ENCODE measurements at regions not wholly inside any gene's neighbourhood (a gene's known extent, or its start where the extent isn't known, plus 50 kb on each side); places are given as distances from the start of the nearest gene placed in this dataset.
A peak's percentile ranks its signal among the peaks of the same experiment; 100 is the strongest.
"Not testable (repeated sequence)": the region's sequence is repeated elsewhere in the genome, so short reads cannot be mapped to it uniquely, and the experiment has no call there.

DNA sequence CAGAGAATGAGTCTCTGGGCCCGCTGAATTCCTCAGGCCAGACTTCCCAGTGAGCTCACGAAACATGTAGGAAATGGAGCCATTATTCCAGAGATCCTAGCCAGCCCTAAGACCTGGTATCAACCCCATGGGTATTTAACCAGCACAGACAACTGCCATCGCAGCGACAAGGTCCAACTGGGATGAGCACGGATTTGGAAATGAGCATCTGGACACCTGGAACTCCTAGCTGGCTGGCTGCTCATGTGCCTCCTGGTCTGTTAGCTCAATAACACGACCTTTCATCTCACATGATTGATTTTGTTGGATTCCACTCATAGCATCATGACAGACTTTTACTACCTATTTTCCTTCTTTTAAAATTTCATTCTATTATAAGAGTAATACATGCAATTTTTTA is 51.0 kb downstream of the POU3F3 start:
- no peak for DNase-seq (ENCODE audit: extremely low read depth, low read depth)

DNA sequence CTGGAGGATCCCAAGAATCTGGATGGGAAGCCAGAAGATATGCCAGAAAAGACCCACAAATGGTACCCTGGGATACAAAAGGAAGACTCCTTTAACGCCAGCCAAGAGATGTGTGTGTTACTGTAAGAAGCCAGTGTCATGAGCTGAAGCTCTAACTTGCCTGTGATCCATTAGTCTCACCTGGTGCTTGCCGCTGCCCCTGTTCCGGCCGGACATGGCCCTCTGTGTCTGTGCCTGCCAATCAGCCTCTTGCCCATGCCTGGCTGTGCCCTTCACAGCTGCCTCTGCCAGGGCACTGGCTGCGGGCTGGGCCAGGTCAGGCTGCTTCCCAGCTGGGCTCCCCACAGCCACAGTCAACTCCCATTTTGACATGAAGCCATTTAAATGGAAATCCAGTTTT is 55.4 kb downstream of the POU3F3 start:
- no peak for DNase-seq (ENCODE audit: extremely low read depth, low read depth)

DNA sequence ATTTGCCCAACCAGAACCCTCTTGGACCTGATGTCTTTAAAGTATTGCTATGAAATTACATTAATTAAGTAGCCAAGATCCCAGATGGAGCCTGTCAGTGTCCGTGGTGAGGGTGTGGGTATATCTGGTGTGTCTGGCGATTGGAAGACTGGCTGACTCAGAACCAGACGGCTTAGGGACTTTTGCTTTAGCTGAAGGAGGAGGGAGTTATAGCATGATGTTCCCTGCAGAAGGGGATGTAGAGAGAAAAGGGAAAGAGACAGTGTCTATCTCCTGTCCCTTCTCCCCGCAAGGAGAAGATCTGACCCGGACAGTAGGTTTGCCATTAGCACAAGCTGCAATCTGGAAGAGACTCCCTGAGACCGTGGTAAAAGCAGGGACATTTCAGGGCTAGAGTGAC is 60.6 kb downstream of the POU3F3 start:
- DNase-seq (ENCODE audit: extremely low read depth, low read depth) = no peak

DNA sequence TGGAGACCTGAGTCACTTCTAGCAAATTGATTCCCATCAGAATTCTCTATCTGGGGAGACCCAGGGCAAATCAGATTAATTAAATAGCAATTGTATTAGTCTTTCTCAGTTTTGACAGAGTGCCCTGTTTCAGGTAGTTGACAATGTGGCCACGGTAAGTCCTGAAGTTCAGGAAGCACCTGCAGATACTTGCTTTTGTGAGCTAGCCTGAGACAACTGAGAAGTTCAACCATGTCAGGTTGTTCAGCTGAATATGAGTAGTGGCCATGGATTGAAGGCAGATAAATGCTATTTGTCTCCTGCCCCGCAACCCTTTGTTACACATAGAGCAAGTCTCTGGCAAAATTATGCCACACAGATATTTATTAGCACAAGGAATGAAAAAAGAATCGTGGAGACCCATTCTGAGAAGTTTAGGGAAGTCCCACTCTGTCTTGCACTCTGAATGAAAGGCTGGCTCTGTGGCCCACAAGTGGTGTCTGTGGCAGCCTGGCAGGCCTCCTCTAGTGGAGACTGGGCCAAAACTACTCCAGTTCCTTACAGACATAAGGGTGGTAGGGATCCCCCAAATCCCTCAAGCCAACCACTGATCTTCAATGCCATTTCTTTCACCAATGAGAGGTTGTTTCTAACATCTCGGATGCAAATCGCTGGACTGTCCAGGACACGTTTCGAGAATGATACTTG is 61.3 kb downstream of the POU3F3 start:
- no peak for DNase-seq (ENCODE audit: extremely low read depth, low read depth)

DNA sequence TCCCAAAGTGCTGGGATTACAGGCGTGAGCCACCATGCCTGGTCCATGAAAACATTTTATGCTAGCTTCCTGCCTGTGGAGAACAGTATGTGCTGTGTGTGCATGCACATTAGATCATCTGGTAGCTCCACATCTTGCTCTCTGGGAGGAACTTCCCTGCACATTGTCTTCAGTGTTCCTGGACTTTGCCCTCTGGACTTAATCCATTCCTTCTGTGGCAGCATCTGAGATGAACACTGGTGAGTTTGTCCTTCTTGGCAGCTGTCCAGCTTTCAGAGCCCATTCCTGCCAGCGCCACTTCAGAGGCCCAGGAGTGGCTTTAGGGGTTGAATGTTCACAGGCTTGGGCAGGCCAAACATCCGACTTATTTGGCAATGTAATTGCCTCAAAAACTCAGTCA is 65.2 kb downstream of the POU3F3 start:
- DNase-seq (ENCODE audit: extremely low read depth, low read depth) = no peak

DNA sequence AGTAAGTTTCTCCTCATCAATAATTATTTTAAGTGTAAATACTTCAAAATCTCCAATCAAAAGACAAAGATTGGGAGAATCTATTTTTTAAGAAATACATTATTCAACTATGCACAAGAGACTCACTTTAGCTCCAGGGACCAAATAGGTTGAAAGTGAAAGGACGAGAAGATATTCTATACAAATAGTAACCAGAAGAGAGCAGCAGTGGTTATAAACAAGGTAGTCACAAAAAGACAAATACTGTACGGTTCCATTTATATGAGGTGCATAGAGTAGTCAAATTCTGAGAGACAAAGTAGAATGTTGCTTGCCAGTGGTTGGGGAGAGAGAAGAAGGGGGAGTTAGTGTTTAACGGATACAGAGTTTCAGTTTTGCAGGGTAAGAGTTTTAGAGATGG is 69.8 kb downstream of the POU3F3 start:
- DNase-seq (ENCODE audit: extremely low read depth, low read depth) = no peak

DNA sequence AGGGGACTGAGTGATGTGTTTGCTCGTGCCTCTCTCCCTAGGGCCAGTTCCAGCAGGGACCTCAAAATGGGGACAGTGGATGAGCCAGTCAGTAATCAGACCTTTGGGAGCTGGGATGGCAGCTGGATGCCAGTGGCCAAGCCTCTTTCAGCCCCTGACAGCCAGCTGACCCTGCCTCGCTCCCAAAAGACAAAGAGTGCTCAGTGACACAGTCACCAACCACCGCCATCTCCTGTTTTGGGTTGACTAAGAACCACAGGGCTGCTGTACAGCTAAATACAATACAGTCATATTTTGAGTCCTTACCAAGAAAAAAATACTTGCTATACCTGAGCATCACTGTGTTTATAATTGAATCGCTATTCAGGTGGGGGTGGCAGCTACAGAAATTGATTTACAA is 75.7 kb downstream of the POU3F3 start:
- DNase-seq (ENCODE audit: extremely low read depth, low read depth) = no peak

DNA sequence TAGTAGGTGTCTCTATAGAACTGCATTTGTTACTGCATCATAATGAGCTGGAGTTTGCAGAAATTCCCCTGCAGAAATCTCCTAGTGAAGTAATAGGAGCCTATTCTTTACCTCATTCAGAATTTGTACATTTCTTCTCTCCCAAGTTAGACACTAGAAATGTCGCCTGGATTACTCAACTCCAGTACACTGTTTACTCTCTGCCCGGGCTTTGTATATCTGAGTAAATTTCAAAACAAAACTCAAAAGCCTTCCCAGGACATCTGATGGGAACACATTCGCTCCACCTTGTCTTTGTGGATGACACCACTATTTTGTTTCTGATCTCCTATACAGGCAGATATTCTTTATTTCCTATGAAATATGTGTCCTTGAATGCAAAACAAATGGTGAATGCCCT is 76.8 kb downstream of the POU3F3 start:
- no peak for DNase-seq (ENCODE audit: extremely low read depth, low read depth)

DNA sequence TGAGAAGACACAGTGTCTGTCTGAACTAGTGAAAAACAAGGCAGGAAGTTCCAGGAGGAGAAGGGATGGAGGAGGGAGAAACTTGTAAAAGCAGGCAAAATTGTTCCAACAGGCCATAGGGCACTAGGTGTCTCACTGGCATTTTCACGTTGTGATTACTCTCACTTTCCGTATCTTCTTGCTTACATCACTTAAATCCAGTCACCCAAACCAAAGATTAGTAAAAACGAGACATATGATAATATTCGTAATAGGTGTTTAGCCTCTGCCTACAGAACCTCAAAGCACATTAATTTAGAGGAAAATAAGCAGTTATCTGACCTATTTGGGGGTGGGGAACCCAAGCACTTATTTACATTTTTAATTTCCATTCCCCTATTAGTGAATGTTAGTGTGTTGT is 78.3 kb downstream of the POU3F3 start:
- no peak for DNase-seq (ENCODE audit: extremely low read depth, low read depth)

DNA sequence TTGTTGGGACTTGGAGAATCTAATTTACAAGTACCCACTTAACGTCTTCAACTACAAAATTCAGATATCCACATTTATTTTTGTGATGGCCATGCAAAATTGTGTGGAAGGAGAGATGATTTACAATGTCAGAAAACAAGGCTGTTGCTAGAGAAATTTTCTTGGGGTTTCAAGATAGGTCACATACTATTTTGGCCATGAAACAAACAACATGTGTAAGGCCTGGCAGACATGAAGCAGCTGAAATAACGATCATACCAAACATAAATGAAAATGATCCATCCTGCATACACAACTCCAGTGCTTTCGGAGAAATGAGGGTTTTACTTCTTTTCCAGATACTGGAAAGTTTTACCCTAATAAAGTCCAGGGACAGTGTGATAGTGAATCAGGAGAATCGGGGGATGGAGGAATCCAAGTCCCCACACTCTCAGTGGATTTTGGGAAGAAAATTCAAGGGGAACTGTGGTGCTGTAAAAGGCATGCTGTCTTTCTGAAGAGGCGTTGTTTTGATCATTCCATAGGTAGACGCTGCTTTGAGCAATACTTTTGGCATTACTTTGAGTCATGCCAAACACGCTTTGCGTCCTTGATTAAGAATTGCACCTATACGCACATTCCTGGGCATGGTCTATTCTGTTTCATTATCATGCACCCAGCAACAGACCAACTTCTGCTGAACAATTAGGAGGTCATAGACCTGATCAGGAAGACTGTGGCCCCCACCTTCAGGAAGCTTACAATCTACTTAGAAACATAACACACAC is 79.4 kb downstream of the POU3F3 start:
- DNase-seq (ENCODE audit: extremely low read depth, low read depth) = no peak

DNA sequence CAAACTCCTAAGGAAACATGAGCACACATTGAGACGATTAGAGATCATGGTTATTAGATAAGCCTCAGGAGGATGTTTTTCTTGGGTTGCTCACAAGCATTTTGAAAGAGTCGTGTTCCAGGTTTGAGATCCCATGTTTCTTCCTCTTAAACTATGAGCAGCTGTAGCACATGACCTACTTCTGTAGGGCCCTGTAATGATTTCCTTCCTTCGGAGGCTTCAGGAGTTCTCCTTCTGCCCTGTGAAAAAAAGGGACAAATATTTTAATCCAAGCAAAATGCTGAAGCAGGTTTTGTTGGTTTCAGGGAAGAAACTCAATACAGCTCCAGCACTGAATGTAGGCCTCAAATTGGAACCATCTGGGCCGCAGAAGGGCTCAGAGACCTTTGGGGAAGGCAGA is 82.6 kb downstream of the POU3F3 start:
- DNase-seq (ENCODE audit: extremely low read depth, low read depth) = no peak

DNA sequence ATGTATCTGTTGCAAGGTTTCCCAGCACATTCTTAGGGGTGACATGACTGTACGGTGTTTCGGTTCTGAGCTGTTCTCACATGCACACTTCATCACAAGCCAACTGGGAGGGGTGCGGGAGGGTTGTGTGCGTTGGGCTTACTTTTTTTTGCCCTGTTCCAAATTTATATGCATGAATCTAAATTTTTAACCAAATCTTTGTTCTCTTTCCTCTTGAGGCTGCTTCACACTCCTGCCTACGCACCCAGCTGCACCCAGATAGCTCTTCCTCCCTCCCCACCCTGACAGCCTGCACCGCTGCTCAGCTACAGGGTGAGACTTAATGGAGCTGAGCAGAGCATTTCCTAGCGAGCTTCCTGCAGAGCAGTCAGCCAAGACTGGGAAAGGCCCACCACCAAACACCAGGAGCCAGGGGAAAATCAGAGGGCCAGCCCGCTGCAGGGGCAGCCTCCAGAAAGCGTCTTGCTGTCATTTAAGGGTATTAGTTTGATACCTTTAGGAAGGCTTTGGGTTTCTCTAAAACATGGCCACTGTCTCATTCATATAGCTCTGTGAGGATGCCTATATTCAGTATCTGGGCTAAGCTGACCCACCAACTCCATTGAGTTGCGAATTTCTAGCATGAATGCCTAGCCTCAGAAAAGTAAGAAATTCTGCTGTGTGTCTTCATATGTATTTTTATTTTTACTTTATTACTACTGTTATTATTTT is 84.5 kb downstream of the POU3F3 start:
- DNase-seq (ENCODE audit: extremely low read depth, low read depth) = no peak

DNA sequence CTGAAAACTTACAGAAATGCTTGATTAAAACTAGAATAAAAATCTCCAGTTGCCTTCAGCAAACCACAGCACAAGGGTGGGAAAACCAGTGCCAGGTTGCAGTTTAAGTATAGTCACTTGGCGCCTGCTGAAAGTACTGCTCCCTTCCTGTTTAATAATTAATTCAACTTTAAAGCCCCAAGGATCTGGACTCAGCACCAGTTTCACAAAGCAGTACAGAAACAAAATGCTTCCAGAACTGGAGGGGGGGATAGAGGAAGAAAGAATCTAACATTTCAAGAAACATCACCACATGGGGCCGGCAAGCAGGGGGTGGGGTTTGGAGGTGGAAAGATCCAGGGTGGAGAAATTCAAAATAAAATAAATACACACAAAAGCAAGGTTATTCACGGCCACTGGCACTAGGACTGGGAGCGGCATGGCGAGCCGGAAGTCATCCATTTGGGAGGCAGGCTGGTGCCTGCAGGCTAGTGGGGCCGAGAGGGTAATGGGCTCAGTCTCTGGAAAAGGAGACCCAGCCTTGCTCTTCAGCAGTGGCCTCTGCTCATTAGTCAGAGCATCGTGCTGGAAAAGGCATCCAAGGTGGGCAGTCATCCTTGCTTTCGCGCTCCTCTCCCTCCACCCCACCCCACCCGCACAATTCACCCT is 85.8 kb downstream of the POU3F3 start:
- DNase-seq (ENCODE audit: extremely low read depth, low read depth) = no peak

DNA sequence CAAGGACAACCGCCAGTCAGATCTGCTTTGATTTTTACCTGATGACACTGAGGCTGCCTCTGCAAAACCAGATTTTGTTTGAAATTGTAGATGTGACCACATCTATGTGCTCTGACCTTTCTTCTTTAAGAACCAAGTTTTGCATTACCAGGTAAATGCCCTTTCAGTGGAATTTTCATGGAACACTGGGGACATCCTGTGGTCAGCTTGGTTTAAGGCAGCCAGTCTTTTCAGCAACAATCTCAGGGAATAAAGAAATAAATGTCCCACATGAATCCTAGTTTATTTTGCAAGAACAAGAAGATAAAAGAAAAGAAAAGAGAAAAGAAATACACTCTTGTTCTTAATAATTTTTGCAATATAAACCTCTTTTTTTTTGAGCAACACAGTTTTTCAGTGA is 90.6 kb downstream of the POU3F3 start:
- DNase-seq (ENCODE audit: extremely low read depth, low read depth) = peak; percentile 28

DNA sequence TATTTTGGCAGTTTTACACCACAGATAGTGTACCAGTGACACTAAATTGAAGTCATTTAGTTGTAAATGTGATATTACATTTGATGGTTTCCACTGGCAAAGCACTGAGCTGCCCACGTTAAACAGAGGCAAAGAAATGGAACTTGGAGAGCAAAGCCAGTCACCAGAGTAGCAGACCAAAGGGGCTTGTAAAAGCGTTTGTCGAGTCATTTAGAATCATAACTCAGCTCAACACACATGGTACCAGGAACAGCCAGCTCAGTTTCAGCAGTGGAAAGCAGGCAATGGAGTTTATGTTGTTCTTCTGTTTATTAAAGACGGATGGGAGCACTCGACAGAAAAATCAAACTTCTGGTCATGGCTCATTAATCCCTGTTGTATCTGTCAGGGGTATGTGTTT is 91.2 kb downstream of the POU3F3 start:
- DNase-seq (ENCODE audit: extremely low read depth, low read depth) = no peak

DNA sequence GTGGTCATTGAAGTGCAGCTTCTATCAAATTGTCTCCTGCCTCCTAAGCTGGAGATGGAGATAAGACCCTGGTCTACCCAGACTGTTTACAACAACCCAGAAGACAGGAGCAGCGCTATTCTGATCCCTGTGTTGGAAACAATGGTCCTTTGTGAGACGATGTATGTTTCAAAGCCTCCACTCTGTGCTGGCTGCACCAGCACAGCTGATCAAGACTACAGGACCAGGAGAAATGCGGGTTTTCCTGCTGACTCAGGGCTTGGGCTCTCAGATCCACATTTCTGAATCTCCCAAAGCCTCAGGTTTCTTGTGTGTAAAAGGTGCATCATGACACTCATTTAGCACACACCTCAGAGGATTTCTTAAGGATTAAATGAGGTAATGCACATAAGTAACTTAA is 92.0 kb downstream of the POU3F3 start:
- no peak for DNase-seq (ENCODE audit: extremely low read depth, low read depth)

DNA sequence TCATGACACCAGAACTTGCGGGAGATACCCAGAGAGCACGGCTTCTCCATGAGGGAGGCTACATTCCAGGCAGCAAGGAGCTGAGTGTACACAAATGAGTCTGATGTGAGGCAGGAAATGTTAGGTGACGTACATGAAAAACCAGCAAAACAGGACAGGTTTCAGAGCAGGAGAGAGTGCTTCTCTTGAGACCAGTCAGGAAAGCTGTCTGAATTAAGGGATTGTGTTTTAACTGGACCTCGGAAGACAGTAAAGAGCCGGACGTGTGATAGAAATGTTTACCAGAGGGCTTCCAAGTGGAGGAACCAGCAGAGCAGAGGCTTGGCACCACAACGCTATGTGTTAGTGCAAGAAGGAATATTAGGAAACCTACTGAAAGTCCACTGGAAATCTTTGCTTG is 90.4 kb upstream of the MRPS9 start:
- not testable (repeated sequence) for DNase-seq (ENCODE audit: extremely low read depth, low read depth)

DNA sequence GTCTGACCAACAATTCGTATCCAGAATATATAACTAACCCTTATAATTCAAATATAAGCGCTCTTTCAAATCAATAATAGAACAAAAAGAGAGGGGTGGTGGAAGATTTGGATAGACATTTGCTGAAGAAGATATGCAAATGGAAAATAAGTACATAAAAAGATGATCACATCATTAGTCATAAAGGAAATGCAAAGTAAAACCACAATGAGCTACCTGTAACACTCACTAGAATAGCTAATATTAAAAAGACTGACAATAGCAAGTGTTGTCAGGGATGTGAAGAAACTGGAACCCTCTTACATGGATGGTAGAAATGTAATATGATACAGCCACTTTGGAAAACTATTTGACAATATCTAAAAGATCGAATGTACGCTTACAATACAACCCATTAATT is 84.9 kb upstream of the MRPS9 start:
- DNase-seq (ENCODE audit: extremely low read depth, low read depth) = no peak

DNA sequence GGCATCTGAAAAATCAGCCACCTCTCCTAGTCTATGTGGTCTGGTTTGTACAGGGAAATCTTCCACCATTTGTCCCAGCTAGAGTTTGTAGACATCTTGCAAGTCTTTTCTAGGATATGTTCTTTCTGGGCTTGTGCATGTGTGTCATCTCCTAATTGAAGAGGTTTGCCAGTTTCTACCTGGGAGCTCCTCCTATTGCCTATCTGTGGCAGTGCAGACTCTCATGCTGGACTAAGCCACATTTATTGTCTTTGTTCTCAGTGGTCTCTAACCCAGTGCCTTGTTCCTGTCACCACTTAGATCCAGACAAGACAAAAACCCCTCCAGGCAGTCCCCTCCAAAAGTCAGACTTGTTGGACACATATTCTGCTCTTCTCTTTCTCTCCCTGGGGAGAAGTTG is 72.0 kb upstream of the MRPS9 start:
- no peak for DNase-seq (ENCODE audit: extremely low read depth, low read depth)

DNA sequence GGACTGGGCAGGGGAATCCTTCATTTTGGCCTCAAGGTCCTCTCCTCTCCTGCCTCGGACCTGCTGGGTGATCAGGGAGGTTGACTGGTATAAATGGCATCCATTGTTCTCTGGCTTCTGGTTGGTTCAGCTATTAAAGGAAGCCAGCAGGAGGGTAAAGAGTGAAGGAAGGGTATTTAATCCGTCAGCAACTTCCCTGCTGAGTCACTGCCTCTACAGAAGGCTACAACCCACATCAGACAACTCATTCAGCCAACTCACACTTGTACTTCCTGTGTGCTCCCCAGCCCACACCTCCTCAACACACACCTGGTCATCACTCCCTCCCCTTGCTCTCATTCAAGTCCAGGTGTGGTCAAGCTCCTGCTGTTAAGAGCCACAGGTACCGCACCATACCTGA is 68.3 kb upstream of the MRPS9 start:
- DNase-seq (ENCODE audit: extremely low read depth, low read depth) = no peak

DNA sequence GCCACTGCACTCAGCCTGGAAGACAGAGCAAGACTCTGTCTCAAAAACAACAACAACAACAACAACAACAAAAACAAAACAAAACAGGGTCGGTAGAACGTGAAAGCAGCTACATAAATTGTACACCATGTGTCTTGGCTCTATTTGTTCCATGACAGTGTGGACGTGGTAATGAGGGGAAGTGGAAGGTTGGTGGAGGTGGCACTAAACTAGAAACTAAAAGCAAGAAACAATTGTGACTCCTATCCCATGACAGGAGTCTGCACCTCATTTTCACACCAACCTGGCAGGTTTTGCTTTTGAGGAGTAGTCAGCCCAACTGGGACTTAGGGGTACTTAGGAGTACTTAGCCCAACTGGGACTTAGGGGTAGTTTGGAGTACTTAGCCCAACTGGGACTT is 62.5 kb upstream of the MRPS9 start:
- DNase-seq (ENCODE audit: extremely low read depth, low read depth) = no peak

DNA sequence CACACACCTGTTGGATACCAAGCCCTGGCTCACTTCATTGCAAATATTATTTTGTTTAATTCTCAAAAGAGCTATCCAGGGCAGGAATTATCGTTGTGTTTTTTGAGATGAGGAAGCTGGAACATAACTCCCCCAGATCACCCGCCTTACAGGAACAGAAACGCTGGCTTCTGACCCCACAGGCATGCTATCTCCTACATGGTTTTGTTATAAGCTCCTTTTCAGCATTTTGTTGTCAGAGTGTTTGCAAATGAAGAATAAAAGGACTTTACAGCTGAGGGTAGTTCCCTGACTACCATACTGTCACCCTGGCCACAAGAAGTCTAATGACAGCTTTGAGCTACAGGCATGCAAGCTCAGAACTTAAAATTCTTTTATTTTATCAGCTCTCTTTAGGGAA is 62.0 kb upstream of the MRPS9 start:
- no peak for DNase-seq (ENCODE audit: extremely low read depth, low read depth)

All from NCI-H460 (cell line).